Effector CD4-positive, alpha-beta T cell (primary cell): ENCODE measurements at regions not wholly inside any gene's neighbourhood (a gene's known extent, or its start where the extent isn't known, plus 50 kb on each side); places are given as distances from the start of the nearest gene placed in this dataset.

Experiments used
- DNase-seq: peaks from one replicate; pipeline ENCODE4 v3.0.0-alpha.2; 2020

DNA sequence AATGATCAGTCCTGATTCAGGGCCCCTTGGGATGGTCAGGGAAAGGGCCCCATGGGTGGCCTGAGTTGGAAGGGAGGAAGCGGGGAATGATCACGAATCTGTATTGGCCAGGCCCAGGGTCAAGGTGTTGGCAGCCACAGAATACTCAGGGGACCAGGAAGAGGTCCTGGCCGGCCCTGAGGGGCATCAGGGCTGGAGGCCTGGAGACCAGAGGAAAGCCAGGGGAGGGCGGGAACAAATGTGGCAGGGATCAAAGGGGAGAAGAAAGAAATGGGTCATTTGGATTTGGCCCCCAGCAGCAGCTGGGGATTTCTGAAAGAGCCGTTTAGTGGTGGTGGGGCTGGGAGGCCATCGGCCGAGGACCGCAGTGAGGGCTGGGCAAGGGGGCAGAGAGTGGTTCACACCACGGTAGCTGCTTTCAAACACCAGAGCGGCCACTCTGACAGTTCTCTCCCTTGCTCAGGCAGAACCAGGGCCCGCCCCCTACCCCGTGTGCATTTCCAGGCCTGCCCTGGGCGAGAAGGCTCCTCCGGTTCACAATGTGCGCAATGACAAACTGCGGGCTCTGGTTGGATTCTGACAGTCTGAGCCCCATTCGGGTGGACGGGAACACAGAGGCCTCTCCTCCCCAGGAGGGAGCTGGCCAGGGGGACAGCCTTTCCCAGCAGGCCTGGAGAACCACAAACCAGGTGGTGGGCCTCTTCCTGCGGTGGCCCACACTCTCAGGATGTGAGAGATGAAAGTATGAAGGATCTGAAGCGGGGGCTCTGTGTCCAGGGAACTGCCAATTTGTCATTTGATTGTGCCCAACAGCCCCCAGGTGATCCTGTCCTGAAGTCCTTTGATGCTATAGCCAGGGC, 220.3 kb upstream of the IER5L start:
- DNase-seq, result no peak

DNA sequence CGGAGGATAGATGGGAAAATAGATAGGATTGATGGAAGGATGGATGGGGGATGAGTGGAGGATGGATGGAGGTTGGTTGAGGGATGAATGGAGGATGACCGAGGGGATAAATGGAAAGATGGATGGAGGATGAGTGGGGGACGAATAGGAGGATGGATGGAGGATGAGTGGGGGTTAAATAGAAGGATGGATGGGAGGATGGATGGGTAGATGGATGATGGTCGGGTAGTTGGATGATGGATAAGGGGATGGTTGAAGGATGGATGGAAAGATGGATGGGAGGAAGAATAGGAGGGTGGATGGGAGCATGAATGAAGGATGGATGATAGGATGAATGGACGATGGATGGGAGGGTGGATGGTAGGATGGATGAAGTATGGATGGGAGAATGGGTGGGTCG, 219.3 kb upstream of the IER5L start:
- DNase-seq, result no peak

DNA sequence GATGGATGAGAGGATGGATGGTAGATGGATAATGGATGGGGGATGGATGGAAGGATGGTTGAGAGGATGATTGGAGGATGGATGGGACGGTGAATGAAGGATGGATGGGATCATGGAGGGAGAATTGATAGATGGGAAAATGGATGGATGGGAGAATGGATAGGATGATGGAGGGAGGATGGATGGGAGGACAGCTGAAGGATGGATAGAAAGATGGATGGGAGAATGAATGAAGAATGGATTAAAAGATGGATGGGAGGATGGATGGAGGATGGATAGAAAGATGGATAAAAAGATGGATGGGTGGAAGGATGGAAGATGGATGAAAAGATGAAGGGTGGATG, 218.3 kb upstream of the IER5L start:
- no peak for DNase-seq

DNA sequence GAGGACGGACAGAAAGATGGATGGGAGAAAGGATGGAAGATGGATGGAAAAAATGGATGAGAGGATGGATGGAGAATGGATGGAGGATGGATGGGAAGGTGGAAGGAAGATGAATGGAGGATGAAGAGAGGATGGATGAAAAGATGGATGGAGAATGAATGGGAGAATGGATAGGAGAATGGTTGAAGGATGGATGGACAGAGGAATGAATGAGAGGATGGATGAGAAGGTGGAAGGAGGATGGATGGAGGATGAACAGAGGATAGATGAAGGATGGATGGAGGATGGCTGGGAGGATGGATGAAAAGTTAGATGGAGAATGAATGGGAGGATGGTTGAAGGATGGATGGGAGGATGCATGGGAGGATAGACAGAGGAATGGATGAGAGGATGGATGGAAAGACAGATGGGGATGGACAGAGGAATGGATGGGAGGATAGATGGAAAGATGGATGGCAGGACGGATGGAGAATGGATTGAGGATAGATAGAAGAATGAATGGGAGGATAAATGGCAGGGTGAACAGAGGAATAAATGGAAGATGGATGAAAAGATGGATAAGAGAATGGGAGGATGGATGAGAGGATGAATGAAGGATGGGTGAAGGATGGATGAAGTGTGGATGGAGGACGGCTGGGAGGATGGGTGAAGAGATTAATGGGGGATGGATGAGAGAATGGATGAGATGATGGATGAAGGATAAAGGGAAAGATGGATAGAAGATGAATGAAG, 217.7 kb upstream of the IER5L start:
- DNase-seq, result no peak

DNA sequence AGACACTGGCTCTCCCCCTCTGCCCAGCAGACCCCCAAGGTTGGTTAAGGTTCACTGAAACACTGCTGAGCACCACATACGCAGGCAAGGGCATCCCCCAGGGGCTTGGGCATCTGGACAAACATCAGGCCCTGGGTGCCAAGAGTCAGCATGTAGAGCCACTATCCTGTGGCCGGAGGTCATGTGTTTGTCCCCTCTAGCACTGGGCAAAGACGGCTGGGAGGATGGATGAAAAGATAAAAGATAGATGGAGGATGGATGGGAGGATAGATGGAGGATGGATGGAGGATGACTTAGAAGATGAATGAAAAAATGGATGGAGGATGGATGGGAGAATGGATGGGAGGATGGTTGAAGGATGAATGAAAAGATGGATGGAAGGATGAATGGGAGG, 216.8 kb upstream of the IER5L start:
- no peak for DNase-seq

DNA sequence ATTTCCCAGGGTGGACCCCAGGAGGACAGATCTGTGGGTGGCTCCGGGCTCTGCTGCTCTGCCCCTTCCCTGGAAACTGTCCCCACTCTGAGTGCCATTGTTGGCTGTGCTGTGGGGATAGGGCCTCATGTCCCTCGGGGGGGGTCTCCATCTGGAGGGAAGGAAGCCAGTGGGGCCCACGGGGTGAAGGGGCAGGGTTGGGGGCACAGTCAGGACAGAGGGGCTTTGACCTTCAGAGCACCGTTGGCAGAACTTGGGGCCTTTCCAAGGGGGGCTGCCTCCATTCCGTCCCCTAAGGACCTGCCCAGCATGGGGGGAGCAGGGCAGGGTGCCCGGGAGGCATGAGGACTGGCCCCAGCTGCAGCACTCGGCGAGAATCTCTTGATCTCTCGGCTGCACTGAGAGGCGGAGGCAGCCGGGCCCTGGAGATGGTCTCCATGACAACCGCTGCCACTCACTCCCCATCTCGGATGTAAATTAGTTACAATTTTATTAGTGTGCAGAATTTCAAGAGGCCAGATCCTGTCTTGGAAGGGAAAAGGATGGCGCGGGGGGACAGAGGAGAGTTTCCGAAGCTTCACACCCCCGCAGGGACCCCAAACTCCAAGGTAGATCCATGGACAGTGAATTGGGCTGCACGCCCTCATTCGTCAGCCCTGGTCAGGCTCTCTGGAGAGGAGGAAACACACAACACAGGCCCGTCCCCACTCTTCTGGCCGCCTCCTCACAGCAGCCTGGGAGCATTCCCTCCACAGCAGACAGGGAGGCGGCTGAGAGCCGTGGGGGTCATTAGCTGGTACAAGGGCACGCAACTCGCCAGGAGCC, 216.2 kb upstream of the IER5L start:
- DNase-seq, result no peak

DNA sequence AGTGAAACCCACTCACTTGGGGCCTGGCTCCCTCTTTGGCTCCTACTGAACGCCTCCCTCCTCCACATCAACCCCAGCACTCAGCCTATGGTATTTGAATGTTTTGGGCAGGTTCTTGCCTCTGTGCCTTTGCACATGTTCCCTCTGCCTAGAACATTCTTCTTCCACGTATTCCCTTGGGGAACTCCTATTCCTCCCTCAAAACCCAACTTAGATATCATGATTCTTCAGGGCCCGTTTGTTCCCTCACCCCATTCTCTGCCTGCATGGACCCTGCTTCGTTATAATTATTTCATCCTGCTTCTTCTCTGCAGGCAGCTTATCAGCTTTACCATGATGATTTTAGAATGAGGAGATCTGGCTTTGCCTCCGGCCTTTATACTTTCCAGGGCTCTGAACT, 215.0 kb upstream of the IER5L start:
- DNase-seq, result no peak

DNA sequence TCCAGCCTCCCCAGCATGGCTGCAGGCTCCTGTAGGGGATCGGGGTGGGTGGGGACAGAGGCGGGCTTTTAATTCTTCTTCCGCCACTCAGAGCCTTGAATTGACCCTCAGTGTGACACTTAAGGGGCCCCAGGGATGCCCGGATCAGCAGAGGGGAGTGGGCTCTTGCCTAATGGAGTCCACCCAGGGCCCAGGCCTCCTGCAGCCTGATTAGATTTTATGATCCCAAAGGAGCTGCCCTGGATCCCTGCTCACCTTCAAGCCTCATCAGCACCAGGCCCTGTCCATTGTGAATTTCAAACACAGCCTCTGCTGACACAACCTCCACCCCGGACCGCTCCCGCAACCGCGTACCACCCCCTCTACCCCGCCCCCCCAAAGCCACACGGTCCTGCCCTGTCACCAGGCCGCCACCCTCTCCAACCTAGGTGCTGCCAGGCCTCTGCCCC, 214.1 kb upstream of the IER5L start:
- DNase-seq, result no peak

DNA sequence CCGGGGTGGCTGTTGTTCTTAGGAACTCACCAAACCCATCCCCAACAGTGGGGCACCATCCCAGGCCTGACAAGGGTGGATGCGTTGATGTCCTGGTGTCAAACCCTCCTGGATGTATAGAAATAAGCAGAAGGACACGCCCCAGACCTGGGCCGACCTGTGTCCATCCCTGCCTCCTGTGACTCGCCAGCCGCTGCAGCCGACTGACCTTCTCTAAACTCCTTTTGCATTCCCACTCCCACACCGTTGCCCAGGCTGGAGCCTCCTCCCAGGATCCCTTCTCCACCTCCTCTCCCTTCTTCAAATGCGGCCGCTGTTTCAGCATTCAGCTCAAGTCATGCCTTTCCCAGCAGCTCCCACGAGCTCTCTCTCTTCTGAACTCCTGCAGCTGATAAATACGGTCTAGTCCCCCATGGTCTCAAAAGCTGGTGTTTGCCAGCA, 213.2 kb upstream of the IER5L start:
- no peak for DNase-seq

DNA sequence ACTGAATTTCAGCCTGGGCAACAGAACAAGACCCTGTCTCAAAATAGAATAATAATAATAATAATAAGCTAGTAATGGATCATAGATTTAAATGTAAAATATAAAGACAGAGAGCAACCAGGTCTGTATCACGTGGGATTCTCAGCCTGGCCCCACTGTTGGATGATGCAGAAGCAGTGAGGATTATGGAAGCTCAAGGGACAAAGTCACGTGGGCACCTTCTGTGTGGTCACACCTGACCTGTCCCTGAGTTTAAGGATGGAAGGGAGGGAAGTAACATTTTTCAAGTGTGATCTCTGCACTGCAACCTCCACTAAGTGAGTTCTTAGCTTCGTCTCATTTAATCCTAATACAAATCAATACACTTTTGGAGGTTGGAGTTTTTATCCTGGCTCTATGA, 212.5 kb upstream of the IER5L start:
- no peak for DNase-seq

DNA sequence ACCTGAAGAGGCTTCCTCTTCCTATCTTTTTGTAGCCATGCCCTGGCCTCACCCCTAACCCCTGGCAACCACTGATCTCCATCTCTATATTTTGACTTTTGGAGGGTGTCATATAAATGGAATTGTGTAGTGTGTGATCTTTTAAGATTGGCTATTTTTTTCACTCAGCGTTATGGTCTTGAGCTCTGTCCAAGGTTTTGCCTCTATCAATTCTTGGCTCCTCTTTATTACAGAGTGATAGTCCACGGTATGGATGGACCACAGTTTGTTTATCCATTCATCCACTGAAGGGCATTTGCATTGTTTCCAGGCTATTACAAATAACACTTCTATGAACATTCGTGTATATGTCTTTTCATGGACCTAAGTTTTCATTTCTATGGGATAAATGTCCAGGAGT, 209.8 kb upstream of the IER5L start:
- no peak for DNase-seq

DNA sequence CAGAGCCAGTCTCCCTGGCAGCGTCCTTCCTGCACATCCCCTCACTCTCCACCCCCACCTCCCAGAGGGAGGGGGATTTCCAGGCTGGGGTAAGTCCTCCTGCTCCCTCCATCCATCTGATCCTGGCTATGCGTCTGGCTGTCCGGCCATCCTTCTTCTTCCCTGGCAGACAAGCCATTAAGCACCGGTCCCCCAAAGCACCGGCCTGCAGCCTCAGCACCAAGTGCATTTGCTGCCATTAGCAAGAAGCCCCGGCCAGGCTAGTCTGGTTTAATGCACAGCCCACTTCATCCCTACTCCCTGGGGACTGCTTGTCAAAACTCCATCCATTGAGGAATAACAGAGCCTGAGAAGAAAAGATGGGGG, 208.7 kb upstream of the IER5L start:
- DNase-seq, result no peak

DNA sequence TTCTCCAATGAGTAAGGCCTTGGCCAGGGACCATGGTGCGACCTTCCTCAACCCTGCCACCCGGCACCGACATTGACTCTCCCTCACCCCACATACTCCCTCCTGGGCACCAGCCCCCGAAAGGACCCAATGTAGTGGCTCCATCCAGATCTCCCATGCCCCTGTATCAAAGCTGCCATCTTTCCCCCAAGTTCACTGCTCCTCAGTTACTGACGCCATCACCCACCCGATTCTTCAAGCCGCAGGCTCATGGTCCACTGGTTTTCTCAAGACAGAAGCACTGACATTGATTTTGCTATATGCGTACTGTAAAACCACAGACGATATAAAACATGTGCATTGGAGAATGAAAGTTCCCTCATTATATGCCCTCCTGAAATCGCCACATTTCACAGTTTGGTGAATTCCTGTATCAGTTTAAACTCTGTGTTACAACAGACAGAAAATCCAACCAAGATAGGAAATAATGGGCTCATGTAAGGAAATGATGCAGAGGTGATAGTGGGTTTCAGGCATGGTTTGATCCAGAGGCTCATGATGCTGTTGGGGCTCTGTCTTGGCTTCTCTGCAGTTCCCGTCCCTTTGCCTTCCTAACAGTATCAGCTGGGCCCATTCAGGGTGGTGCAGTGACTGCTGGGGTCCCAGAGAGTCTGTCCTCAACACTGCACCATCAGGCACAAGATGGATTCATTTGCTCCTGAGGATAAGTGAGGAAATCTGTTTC, 207.3 kb upstream of the IER5L start:
- DNase-seq, result no peak

DNA sequence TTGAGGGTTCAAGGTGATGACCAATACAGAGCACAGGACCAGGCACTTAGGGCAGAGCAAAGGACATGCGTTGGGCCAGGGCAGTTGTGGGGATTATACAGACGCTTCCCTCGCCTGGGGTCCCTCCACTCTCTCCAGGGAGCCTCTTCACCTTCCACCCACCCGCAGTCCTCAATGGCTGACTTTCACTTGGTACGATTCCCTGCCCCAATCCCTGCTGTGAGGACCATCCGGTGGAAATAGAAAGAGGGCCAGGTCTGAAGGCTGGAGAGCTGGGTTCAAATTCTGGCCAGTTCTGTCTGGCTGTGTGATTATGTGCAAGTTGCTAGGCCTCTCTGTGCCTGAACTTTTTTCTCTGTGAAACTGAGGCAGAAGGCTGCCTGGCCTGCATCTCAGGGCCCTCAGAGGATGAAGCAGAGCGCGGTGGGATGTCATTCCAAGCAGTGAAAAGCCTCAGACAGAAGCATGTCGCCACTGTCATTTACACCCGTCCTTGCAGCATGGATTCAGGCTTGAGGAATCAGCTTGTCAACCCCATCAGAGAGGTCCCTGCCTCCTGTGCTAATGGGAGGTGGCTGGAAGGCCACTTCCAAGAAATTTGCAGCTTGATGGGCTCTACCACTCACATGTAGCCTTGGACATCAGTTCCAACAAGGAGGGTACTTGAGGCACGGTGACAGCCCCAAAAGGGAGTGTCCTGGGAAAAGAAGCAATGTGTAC, 206.6 kb upstream of the IER5L start:
- no peak for DNase-seq

DNA sequence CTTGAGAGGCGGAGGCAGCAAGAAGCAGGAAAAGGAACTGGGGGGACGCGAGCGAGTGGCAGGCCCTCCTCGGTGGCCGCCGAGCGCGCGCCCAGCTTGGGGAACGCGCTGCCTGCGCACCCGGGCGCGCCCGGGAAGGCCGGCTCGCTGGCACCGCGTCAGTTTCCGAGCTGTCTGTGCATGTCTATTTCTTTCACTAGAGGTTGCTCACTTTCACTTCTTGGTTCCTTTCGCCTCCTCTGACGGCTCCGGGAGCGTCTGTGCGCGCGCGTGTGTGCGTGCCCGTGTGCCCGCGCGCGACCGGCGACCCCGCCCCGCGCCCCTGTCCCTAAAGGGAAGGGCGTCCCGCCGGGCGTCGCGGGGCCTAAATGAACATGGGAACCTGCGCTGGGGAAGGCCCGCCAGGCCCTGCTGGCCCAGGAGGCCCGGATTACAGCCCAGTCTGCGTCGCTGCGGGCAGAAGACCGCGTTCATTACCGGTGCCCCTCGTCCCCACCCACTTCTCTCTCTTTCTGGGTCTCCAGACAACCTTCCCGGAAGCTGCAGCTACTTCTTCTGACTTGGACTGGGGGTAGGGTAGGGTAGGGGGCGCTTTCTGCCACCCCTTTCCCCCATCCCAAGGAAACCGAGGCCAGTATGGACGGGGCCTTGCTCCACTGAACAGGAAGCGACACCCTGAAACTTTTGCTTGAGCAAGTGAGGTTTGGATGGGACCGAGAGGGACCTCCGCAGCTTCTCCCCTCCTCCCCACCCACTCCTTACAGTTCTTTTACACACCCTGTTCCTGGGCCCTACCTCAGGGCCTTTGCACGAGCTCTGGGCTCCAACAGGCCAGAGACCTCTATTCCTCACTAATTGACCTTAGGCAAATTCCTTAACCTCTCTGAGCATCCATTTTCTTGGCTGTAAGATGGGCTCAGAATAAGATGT, 205.8 kb upstream of the IER5L start:
- peak; percentile 49 for DNase-seq

DNA sequence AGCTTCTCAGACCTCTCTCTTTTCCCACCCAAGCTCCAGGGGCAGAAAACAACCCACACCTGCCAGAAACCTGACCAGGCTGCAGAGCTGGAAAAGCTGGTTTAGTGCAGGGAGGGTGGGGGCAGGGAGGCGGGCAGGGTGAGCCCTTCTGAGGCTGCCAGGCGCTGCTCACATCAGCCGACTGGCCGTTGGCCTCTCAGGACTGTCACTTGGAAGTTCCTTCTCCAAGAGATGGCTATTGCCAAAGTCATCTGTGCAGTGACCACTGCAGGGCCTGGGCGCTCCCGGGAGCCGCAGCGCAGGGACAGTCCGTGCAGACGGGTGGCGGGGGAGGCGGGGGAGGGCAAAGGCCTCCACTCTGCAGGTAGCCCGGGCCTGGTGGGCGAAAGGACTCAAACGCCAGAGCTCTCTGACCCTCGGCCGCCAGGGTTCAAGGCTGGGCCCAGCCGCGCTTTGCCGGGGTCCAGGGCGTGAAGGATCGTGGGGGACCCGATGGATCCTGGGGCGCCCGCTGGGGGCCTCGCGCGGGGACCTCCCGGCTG, 205.0 kb upstream of the IER5L start:
- no peak for DNase-seq

DNA sequence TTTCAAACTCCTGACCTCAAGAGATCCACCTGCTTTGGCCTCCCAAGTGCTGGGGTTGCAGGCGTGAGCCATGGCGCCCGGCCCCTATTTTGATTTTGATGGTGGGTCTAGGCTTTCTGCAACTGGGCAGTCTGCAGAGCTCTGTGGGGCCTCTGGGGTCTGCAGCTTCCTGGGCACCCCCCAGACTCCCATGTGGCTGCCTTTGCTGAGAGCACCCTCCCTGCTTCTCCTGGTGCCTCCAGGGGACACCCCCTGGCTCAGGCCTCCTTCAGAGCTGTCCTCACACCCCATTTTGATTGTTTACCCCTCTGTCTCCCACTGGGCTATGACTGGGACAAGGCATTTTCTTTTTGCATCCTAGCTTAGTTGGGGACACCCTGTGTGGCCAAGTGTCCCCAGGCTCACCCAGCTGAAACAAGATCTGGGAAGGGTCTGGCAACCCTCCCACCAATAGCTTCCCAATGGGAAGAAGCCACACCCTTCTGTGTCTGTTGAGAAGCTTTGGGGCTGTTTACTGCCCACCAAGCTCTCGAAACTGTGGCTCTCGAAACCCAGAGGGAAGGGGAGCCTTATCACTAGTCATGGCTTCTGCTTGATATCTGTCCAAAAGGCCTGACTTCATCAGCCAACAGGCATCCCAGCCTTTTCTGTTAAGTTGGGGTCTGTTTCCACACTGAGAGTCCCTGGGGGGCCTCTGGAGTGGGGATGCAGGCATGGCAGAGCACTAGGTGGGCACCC, 204.4 kb upstream of the IER5L start:
- DNase-seq, result no peak

DNA sequence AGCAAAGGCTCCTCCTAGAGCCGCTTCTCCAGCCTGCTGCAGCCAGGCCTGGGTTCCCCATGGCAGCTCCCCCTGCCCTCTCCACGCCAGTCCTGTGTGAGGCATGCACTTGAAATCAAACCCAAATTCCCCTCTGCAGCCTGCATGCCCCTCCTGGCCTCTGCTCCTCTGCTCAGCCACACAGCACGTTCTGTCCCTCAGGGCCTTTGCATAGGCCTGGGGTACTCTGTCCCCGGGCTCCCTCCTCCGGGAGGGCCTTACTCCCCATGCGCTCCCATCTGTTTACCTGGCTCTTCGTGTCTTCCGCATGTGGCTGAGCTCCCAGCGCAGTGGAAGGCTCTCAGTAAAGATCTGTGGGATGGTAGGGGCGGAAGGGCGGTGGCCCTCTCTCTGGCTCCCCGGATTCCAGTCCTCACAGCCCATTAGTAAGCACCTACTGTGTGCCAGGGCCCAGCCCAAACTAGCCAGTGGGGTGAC, 203.5 kb upstream of the IER5L start:
- DNase-seq, result no peak

DNA sequence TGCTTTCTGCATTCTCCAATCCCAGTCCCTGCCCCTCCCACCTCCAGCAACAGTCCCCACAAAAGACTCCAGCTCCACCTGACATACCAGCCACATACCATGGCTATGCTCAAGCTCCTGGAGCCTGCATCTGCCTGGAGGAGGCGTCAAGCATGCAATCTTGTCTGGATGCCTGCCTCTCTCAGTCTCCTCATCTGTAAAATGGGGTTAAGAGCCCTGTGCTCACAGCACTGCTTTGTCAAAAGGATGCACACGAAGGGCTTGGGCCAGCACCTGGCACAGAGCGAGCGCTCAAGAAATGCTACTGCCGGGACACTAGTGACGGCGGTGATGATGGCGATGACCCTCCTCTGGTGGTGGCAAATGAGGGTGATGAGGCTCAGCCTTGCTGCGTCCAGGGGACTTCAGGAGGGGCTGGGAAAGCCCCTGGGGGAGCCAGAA, 202.9 kb upstream of the IER5L start:
- DNase-seq, result no peak

DNA sequence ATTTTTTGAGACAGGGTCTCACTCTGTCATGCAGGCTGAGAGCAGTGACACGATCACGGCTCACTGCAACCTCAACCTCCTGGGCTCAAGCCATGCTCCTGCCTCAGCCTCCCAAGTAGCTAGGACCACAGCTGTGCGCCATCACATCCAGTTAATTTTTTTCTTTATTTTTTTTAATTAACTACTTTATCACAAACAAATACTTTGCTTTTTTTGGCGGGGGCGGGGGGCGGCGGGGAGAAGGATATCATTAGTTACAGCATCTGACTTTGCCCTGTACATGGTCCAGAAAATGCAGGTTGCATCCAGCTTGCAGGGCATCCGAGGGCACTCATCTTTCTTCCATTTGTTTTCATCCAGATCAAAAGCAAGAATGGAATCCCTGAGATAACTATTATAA, 201.8 kb upstream of the IER5L start:
- DNase-seq, result no peak
